Endothelial cell of umbilical vein (primary cell): ENCODE measurements at regions not wholly inside any gene's neighbourhood (a gene's known extent, or its start where the extent isn't known, plus 50 kb on each side); places are given as distances from the start of the nearest gene placed in this dataset.

Source experiments
- BruUV-seq: library from RNA; stranded (reverse); fragments of 400-500 nt; replicated peaks from 2 replicates; lab custom pipeline; 2021; lab: Mats Ljungman, UMichigan
- CTCF ChIA-PET: fragments of 300-600, 350-600 bp; sonication (Branson Sonifier 250); formaldehyde crosslinking; loops from one replicate; lab custom pipeline; 2021; ENCODE audit warnings: antibody characterized with exemption, inconsistent platforms; lab: Charles Lee
- POLR2A ChIA-PET: fragments of 300-600, 350-600 bp; sonication (Branson Sonifier 250); formaldehyde crosslinking; loops from one replicate; lab custom pipeline; 2021; ENCODE audit warnings: antibody characterized with exemption, inconsistent platforms; lab: Charles Lee
- DNase-seq: peaks from one replicate; pipeline ENCODE4 v3.0.0-alpha.2; 2011; ENCODE audit warnings: low read depth, low spot score
- FAIRE-seq: peaks from 2 replicates; lab custom pipeline; 2011; peaks lifted over from hg19 to GRCh38; lab: Jason Lieb, UNC
- H2AFZ ChIP-seq: 2 replicates; pipeline ENCODE4 v1.6.0; 2012; ENCODE audit warnings: low read depth, low read length, control low read depth, inconsistent platforms
- H3K27ac ChIP-seq: 2 replicates; pipeline ENCODE4 v1.5.1; 2011; ENCODE audit warnings: low read depth, mild to moderate bottlenecking, control low read depth, low read length, moderate library complexity; ENCODE audit not compliant: insufficient read depth
- H3K27me3 ChIP-seq, 2 experiments: 2 replicates each; pipeline versions ENCODE4 v1.6.0 to v1.6.1; 2011; ENCODE audit warnings: low read length in 2 of 2, mixed read lengths in 1 of 2; ENCODE audit not compliant: control insufficient read depth in 2 of 2, insufficient read depth in 2 of 2
- H3K36me3 ChIP-seq, 2 experiments: 2 replicates in 1 of 2; 3 replicates in 1 of 2; pipeline ENCODE4 v1.5.1; 2011; ENCODE audit warnings: low read length in 2 of 2, mild to moderate bottlenecking in 1 of 2, moderate library complexity in 1 of 2; ENCODE audit not compliant: control insufficient read depth in 2 of 2, insufficient read depth in 2 of 2; ENCODE audit errors: extremely low read depth in 1 of 2
- H3K4me1 ChIP-seq: 3 replicates; pipeline ENCODE4 v1.5.1; 2011; ENCODE audit warnings: mild to moderate bottlenecking, low read length; ENCODE audit not compliant: control insufficient read depth, insufficient read depth; ENCODE audit errors: extremely low read depth
- H3K4me2 ChIP-seq: 2 replicates; pipeline ENCODE4 v1.6.1; 2011; ENCODE audit warnings: low read length, control low read depth, mixed read lengths; ENCODE audit not compliant: insufficient read depth
- H3K4me3 ChIP-seq, 3 experiments: fragments of 200-600 bp in 1 of 3; sonication (generic), shearing (Covaris generic) in 1 of 3; replicated peaks in 1 of 3; 2 replicates each; pipeline ENCODE4 v1.5.1; 2011 to 2016; ENCODE audit warnings: control low read depth in 3 of 3, low read length in 3 of 3, mild to moderate bottlenecking in 2 of 3, inconsistent platforms in 1 of 3, low read depth in 1 of 3, moderate library complexity in 1 of 3; ENCODE audit not compliant: insufficient read depth in 1 of 3
- H3K79me2 ChIP-seq: 2 replicates; pipeline ENCODE4 v1.6.0; 2012; ENCODE audit warnings: low read length, inconsistent platforms; ENCODE audit not compliant: control insufficient read depth, insufficient read depth
- H3K9ac ChIP-seq: replicated peaks from 2 replicates; pipeline ENCODE3; 2011; ENCODE audit warnings: low read length, control low read depth; ENCODE audit not compliant: insufficient read depth; ENCODE audit errors: extremely low read depth
- H3K9me1 ChIP-seq: replicated peaks from 3 replicates; pipeline ENCODE4 v1.6.0; 2011; ENCODE audit warnings: mild to moderate bottlenecking, low read length; ENCODE audit not compliant: control insufficient read depth, insufficient read depth; ENCODE audit errors: extremely low read depth
- H3K9me3 ChIP-seq: replicated peaks from 2 replicates; pipeline ENCODE4 v1.5.1; 2012; ENCODE audit warnings: low read length, inconsistent platforms; ENCODE audit not compliant: control insufficient read depth, insufficient read depth
- H4K20me1 ChIP-seq: replicated peaks from 2 replicates; pipeline ENCODE3; 2011; ENCODE audit warnings: mild to moderate bottlenecking, low read length; ENCODE audit not compliant: control insufficient read depth, insufficient read depth; ENCODE audit errors: extremely low read depth
- EZH2 ChIP-seq: IDR thresholded peaks from 2 replicates; pipeline ENCODE4 v1.6.1; 2012; ENCODE audit warnings: borderline replicate concordance, low read depth, mild to moderate bottlenecking, moderate library complexity, low read length, inconsistent platforms; ENCODE audit not compliant: severe bottlenecking
- FOS ChIP-seq: IDR thresholded peaks from 2 replicates; pipeline ENCODE4 v1.6.1; 2011; ENCODE audit warnings: mild to moderate bottlenecking, low read length, moderate library complexity, borderline replicate concordance; ENCODE audit not compliant: insufficient read depth
- GATA2 ChIP-seq: IDR thresholded peaks from 2 replicates; pipeline ENCODE4 v1.7.0; 2011; ENCODE audit warnings: low read depth, mild to moderate bottlenecking, moderate library complexity, mixed read lengths, low read length; ENCODE audit not compliant: insufficient read length, insufficient read depth
- JUN ChIP-seq: IDR thresholded peaks from 2 replicates; pipeline ENCODE4 v1.6.1; 2011; ENCODE audit warnings: borderline replicate concordance, low read depth; ENCODE audit not compliant: insufficient read length, insufficient read depth
- MYC ChIP-seq: IDR thresholded peaks from one replicate; pipeline ENCODE4 v1.6.1; 2011; ENCODE audit warnings: mild to moderate bottlenecking, low read depth, low read length
- POLR2A ChIP-seq: IDR thresholded peaks from 2 replicates; pipeline ENCODE4 v1.6.1; 2012; ENCODE audit warnings: low read depth, mild to moderate bottlenecking, control low read depth, low read length
- POLR2AphosphoS5 ChIP-seq: IDR thresholded peaks from 2 replicates; pipeline ENCODE4 v1.6.1; 2012; ENCODE audit warnings: low read depth, mild to moderate bottlenecking, control low read depth, low read length, moderate library complexity; ENCODE audit not compliant: insufficient read depth
- dilution Hi-C: fragments of 300-500 bp; cut with MboI; formaldehyde crosslinking; loops from one replicate; pipeline ENCODE4 v1.15.0; 2019; ENCODE audit warnings: low sequenced_read_pairs; ENCODE audit not compliant: extremely low pct_ligation_motif_present
- intact Hi-C: fragments of 100-400 bp; cut with micrococcal nuclease; formaldehyde crosslinking; loops from one replicate; pipeline ENCODE4 v1.10.0; 2022
- TF ChIP-seq, protein P1 (sequence below), 2 donors: IDR thresholded peaks; 1 replicate in 1 of 2; 2 replicates in 1 of 2; pipeline ENCODE4 v1.5.1; 2011; ENCODE audit warnings: low read length in 2 of 2, mild to moderate bottlenecking in 2 of 2, moderate library complexity in 2 of 2, control low read depth in 1 of 2, inconsistent platforms in 1 of 2, low read depth in 1 of 2; ENCODE audit not compliant: insufficient read depth in 1 of 2; ENCODE audit errors: extremely low read depth in 1 of 2

DNA sequence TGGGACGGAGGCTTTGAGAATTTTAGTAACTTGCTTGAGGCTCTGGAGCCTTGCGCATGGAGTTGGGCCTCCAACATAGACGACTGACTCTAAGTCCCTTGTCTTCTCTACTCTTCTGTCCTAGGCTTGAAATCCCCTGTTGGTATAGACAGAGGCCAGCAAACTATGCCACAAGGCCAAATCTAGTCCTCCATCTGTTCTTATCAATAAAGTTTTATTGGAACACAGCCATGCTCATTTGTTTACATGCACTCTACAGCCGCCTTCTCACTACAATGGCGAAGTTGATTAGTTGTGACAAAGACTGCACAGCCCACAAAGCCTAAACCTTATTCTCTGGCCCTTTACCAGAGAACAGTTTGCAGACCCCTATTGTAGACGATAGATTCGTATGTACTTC, 174.1 kb upstream of the ZFP64 start:
- CTCF ChIA-PET: no interaction called here
- dilution Hi-C loops: no loop called here
- Histone ChIP-seq H3K4me2 (no peak overlapping the region), H3K9ac (no peak overlapping the region), H3K4me3 (no peak overlapping the region), H4K20me1 (no peaks in the 10 kb centered on the region), H3K36me3 (no peaks in the 10 kb centered on the region), H3K9me3 (no peaks in the 10 kb centered on the region), H2AFZ (no peak overlapping the region), H3K9me1 (no peaks in the 10 kb centered on the region), H3K27ac (no peak overlapping the region), H3K27me3 (no peaks in the 10 kb centered on the region), H3K4me1 (no peaks in the 10 kb centered on the region), H3K79me2 (no peaks in the 10 kb centered on the region)
- no peak for TF ChIP-seq MYC
- TF ChIP-seq FOS: no peak
- TF ChIP-seq, protein P1, sequence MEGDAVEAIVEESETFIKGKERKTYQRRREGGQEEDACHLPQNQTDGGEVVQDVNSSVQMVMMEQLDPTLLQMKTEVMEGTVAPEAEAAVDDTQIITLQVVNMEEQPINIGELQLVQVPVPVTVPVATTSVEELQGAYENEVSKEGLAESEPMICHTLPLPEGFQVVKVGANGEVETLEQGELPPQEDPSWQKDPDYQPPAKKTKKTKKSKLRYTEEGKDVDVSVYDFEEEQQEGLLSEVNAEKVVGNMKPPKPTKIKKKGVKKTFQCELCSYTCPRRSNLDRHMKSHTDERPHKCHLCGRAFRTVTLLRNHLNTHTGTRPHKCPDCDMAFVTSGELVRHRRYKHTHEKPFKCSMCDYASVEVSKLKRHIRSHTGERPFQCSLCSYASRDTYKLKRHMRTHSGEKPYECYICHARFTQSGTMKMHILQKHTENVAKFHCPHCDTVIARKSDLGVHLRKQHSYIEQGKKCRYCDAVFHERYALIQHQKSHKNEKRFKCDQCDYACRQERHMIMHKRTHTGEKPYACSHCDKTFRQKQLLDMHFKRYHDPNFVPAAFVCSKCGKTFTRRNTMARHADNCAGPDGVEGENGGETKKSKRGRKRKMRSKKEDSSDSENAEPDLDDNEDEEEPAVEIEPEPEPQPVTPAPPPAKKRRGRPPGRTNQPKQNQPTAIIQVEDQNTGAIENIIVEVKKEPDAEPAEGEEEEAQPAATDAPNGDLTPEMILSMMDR (IDR thresholded peaks at IDR 0.05; ENCODE audit: extremely low read depth in 1 of 2, insufficient read depth in 1 of 2, low read depth in 1 of 2, low read length in 2 of 2): no peak
- no peak for TF ChIP-seq POLR2A
- TF ChIP-seq POLR2AphosphoS5: no peak
- no peak for TF ChIP-seq EZH2
- TF ChIP-seq JUN: no peak
- no peak for TF ChIP-seq GATA2
- DNase-seq: no peak
- no peak for FAIRE-seq
- POLR2A ChIA-PET: no interaction called here
- intact Hi-C loops: no loop called here
- no TSS peak for BruUV-seq
